GM12872 (cell line): ENCODE measurements at regions not wholly inside any gene's neighbourhood (a gene's known extent, or its start where the extent isn't known, plus 50 kb on each side); places are given as distances from the start of the nearest gene placed in this dataset.

Source experiments
- CTCF ChIP-seq: IDR thresholded peaks from 3 replicates; pipeline ENCODE4 v1.5.1; 2011; ENCODE audit warnings: low read depth, mild to moderate bottlenecking, low read length, moderate library complexity; ENCODE audit not compliant: insufficient read depth

- no peak for TF ChIP-seq CTCF
Measured at GRCh38 chr22:46026899-46027210, 49.9 kb upstream of the WNT7B start.

GRCh38 chr22:46027211-46028105 is 50.5 kb upstream of the WNT7B start:
- TF ChIP-seq CTCF: no peak

- no peak for TF ChIP-seq CTCF
Measured at GRCh38 chr22:46028106-46028991, 51.4 kb upstream of the WNT7B start.

- no peak for TF ChIP-seq CTCF
Measured at GRCh38 chr22:46029036-46029435, 52.1 kb upstream of the WNT7B start.

- TF ChIP-seq CTCF: no peak
Measured at GRCh38 chr22:46029574-46030200, 52.7 kb upstream of the WNT7B start.

- no peak for TF ChIP-seq CTCF
Measured at GRCh38 chr22:46030231-46030880, 53.4 kb upstream of the WNT7B start.
